HL-60 (cell line): ENCODE measurements at regions not wholly inside any gene's neighbourhood (a gene's known extent, or its start where the extent isn't known, plus 50 kb on each side); places are given as distances from the start of the nearest gene placed in this dataset.

ENCODE experiments used
- DNase-seq, 2 experiments: peaks; one replicate each; pipeline ENCODE4 v3.0.0-alpha.2; 2010 to 2020; ENCODE audit warnings: low read depth in 1 of 2, low spot score in 1 of 2
- H3K27ac ChIP-seq: fragments of 250-450 bp; sonication (Bioruptor Pico); replicated peaks from 2 replicates; pipeline ENCODE4 v1.5.1; 2020; ENCODE audit warnings: mild to moderate bottlenecking, moderate library complexity
- H3K27me3 ChIP-seq: fragments of 250-450 bp; sonication (Bioruptor Pico); 2 replicates; pipeline ENCODE4 v1.5.1; 2021; ENCODE audit warnings: mild to moderate bottlenecking, moderate library complexity; ENCODE audit not compliant: insufficient read depth, poor library complexity, severe bottlenecking
- H3K4me3 ChIP-seq: replicated peaks from 2 replicates; pipeline ENCODE4 v1.5.1; 2011; ENCODE audit warnings: mild to moderate bottlenecking, control low read depth, low read length; ENCODE audit not compliant: insufficient read depth
- CTCF ChIP-seq: IDR thresholded peaks from one replicate; pipeline ENCODE4 v1.5.1; 2011; ENCODE audit warnings: low read length, control low read depth, inconsistent platforms; ENCODE audit not compliant: insufficient read depth
- GABPA ChIP-seq: IDR thresholded peaks from 2 replicates; pipeline ENCODE4 v1.6.1; 2012; ENCODE audit warnings: low read depth
- POLR2AphosphoS5 ChIP-seq: IDR thresholded peaks from 2 replicates; pipeline ENCODE4 v1.6.1; 2012; ENCODE audit warnings: low read depth
- REST ChIP-seq: IDR thresholded peaks from 2 replicates; pipeline ENCODE4 v1.6.1; 2012; ENCODE audit warnings: low read depth; ENCODE audit not compliant: insufficient replicate concordance
- SPI1 ChIP-seq: IDR thresholded peaks from 2 replicates; pipeline ENCODE4 v1.6.1; 2012; ENCODE audit warnings: low read depth, mild to moderate bottlenecking, borderline replicate concordance

- H3K4me3 ChIP-seq, result no peak overlapping the region
- H3K27ac ChIP-seq, result no peak overlapping the region
- peaks cover 3% of the 10 kb centered on the region for H3K27me3 ChIP-seq
- no peak for DNase-seq
- TF ChIP-seq POLR2AphosphoS5 (no peak), REST (no peak), CTCF (no peak), SPI1 (no peak), GABPA (no peak)
Observed at GRCh38 chr9:3028535-3028934, 184.6 kb upstream of the PUM3 start.

GRCh38 chr9:3027210-3027609 is 183.3 kb upstream of the PUM3 start:
- no peak overlapping the region for H3K27ac ChIP-seq
- no peak for DNase-seq
- no peak overlapping the region for H3K4me3 ChIP-seq
- peaks cover 3% of the 10 kb centered on the region for H3K27me3 ChIP-seq
- TF ChIP-seq SPI1 (no peak), REST (no peak), CTCF (no peak), POLR2AphosphoS5 (no peak)

- Histone ChIP-seq H3K27me3 (peaks cover 3% of the 10 kb centered on the region), H3K27ac (no peak overlapping the region), H3K4me3 (no peak overlapping the region)
- TF ChIP-seq POLR2AphosphoS5 (no peak), CTCF (no peak)
- DNase-seq, result no peak
Observed at GRCh38 chr9:3023449-3023848, 179.6 kb upstream of the PUM3 start.

- TF ChIP-seq GABPA, result no peak
- no peak for TF ChIP-seq CTCF
- no peak for DNase-seq
- no peaks in the 10 kb centered on the region for H3K27me3 ChIP-seq
Observed at GRCh38 chr9:3018691-3019230, 174.9 kb upstream of the PUM3 start.

More at GRCh38 chr9:3018691-3019230, 174.9 kb upstream of the PUM3 start:
- Histone ChIP-seq H3K27ac (no peak overlapping the region), H3K4me3 (no peak overlapping the region)
